HEK293 (cell line): ENCODE measurements at regions not wholly inside any gene's neighbourhood (a gene's known extent, or its start where the extent isn't known, plus 50 kb on each side); places are given as distances from the start of the nearest gene placed in this dataset.

Experiments used
- CTCF ChIA-PET: fragments of 350-600 bp; formaldehyde crosslinking; extraction: SDS; loops from one replicate; lab custom pipeline; 2021; ENCODE audit warnings: antibody characterized with exemption; lab: Yijun Ruan, JAX
- POLR2A ChIA-PET: fragments of 300-600 bp; formaldehyde crosslinking; extraction: SDS; loops from one replicate; lab custom pipeline; 2020; ENCODE audit warnings: antibody characterized with exemption, inconsistent platforms; lab: Yijun Ruan, JAX
- H3K27ac ChIP-seq: fragments of 200-500 bp; sonication (Bioruptor generic); 2 replicates; pipeline ENCODE4 v1.5.1; 2014; ENCODE audit warnings: low read depth, low read length, control low read depth, inconsistent platforms; ENCODE audit errors: extremely low read depth
- H3K36me3 ChIP-seq, 2 experiments: fragments of 200-500 bp in 1 of 2; sonication (Bioruptor generic) in 1 of 2; 1 replicate in 1 of 2; 2 replicates in 1 of 2; pipeline ENCODE4 v1.5.1; 2014 to 2017; ENCODE audit warnings: inconsistent platforms in 2 of 2, low read length in 2 of 2; ENCODE audit not compliant: control insufficient read depth in 2 of 2, insufficient read depth in 1 of 2
- H3K4me1 ChIP-seq: fragments of 200-500 bp; sonication (Bioruptor generic); 2 replicates; pipeline ENCODE4 v1.5.1; 2014; ENCODE audit warnings: mild to moderate bottlenecking, low read length, inconsistent platforms; ENCODE audit not compliant: control insufficient read depth, insufficient read depth
- H3K4me3 ChIP-seq: 2 replicates; pipeline ENCODE4 v1.5.1; 2011; ENCODE audit warnings: low read depth, mild to moderate bottlenecking, control low read depth, low read length, moderate library complexity
- H3K9me3 ChIP-seq: fragments of 200-500 bp; sonication (Bioruptor generic); 2 replicates; pipeline ENCODE4 v1.5.1; 2014; ENCODE audit warnings: low read depth, low read length, inconsistent platforms; ENCODE audit not compliant: control insufficient read depth, insufficient read depth
- KLF8 ChIP-seq: fragments of 450-650 bp; formaldehyde crosslinking; IDR thresholded peaks from 2 replicates; pipeline ENCODE4 v1.5.1; 2016; ENCODE audit warnings: missing biosample characterization, missing genetic modification characterization
- RBAK ChIP-seq: fragments of 450-650 bp; formaldehyde crosslinking; IDR thresholded peaks from 2 replicates; pipeline ENCODE4 v1.5.1; 2016; ENCODE audit warnings: missing biosample characterization, missing genetic modification characterization
- SALL2 ChIP-seq: fragments of 450-650 bp; formaldehyde crosslinking; IDR thresholded peaks from 2 replicates; pipeline ENCODE4 v1.5.0; 2017; ENCODE audit warnings: missing biosample characterization, mild to moderate bottlenecking, missing genetic modification characterization, borderline replicate concordance
- ZEB2 ChIP-seq: fragments of 450-650 bp; formaldehyde crosslinking; IDR thresholded peaks from 2 replicates; pipeline ENCODE4 v1.5.1; 2016; ENCODE audit warnings: missing biosample characterization, missing genetic modification characterization
- ZFP41 ChIP-seq: fragments of 450-650 bp; formaldehyde crosslinking; IDR thresholded peaks from 2 replicates; pipeline ENCODE4 v1.5.1; 2016; ENCODE audit warnings: missing biosample characterization, missing genetic modification characterization, borderline replicate concordance
- ZNF114 ChIP-seq: fragments of 450-650 bp; formaldehyde crosslinking; IDR thresholded peaks from 2 replicates; pipeline ENCODE4 v1.5.0; 2017; ENCODE audit warnings: missing biosample characterization, missing genetic modification characterization
- ZNF2 ChIP-seq: fragments of 450-650 bp; formaldehyde crosslinking; IDR thresholded peaks from 2 replicates; pipeline ENCODE4 v1.5.1; 2016; ENCODE audit warnings: missing biosample characterization, missing genetic modification characterization
- ZNF24 ChIP-seq: fragments of 450-650 bp; formaldehyde crosslinking; IDR thresholded peaks from 2 replicates; pipeline ENCODE4 v1.5.1; 2016; ENCODE audit warnings: missing biosample characterization, missing genetic modification characterization
- ZNF416 ChIP-seq: fragments of 450-650 bp; formaldehyde crosslinking; IDR thresholded peaks from 2 replicates; pipeline ENCODE4 v1.5.1; 2016; ENCODE audit warnings: missing biosample characterization, missing genetic modification characterization
- ZNF423 ChIP-seq: fragments of 450-650 bp; formaldehyde crosslinking; IDR thresholded peaks from 2 replicates; pipeline ENCODE4 v1.5.1; 2016; ENCODE audit warnings: missing biosample characterization, missing genetic modification characterization
- ZNF501 ChIP-seq: fragments of 450-650 bp; formaldehyde crosslinking; IDR thresholded peaks from 2 replicates; pipeline ENCODE4 v1.5.1; 2016; ENCODE audit warnings: missing biosample characterization, missing genetic modification characterization
- ZNF610 ChIP-seq: fragments of 450-650 bp; formaldehyde crosslinking; IDR thresholded peaks from 2 replicates; pipeline ENCODE4 v1.5.1; 2016; ENCODE audit warnings: missing biosample characterization, missing genetic modification characterization, borderline replicate concordance
- ZNF626 ChIP-seq: fragments of 450-650 bp; sonication (Bioruptor Pico); formaldehyde crosslinking; IDR thresholded peaks from 2 replicates; pipeline ENCODE4 v1.5.1; 2018; ENCODE audit warnings: missing biosample characterization, missing genetic modification characterization, inconsistent platforms
- ZNF677 ChIP-seq: fragments of 450-650 bp; IDR thresholded peaks from 2 replicates; pipeline ENCODE4 v1.5.0; 2018; ENCODE audit warnings: missing biosample characterization, mild to moderate bottlenecking, missing genetic modification characterization, moderate library complexity
- ZNF707 ChIP-seq: fragments of 450-650 bp; formaldehyde crosslinking; IDR thresholded peaks from 2 replicates; pipeline ENCODE4 v1.5.1; 2016; ENCODE audit warnings: missing biosample characterization, missing genetic modification characterization
- ZNF768 ChIP-seq: fragments of 450-650 bp; formaldehyde crosslinking; IDR thresholded peaks from 2 replicates; pipeline ENCODE4 v1.5.1; 2018; ENCODE audit warnings: missing biosample characterization, mild to moderate bottlenecking, missing genetic modification characterization
- ZSCAN30 ChIP-seq: fragments of 450-650 bp; IDR thresholded peaks from 2 replicates; pipeline ENCODE4 v1.5.1; 2018; ENCODE audit warnings: missing biosample characterization, mild to moderate bottlenecking, missing genetic modification characterization, moderate library complexity
- TF ChIP-seq, protein P1 (sequence below): fragments of 450-650 bp; formaldehyde crosslinking; IDR thresholded peaks from 2 replicates; pipeline ENCODE4 v1.5.1; 2016; ENCODE audit warnings: missing biosample characterization, missing genetic modification characterization
- TF ChIP-seq, protein P2 (sequence below): fragments of 450-650 bp; formaldehyde crosslinking; IDR thresholded peaks from 2 replicates; pipeline ENCODE4 v1.5.1; 2016; ENCODE audit warnings: missing biosample characterization, missing genetic modification characterization, borderline replicate concordance
- TF ChIP-seq, protein P3 (sequence below): fragments of 450-650 bp; IDR thresholded peaks from 2 replicates; pipeline ENCODE4 v1.5.1; 2018; ENCODE audit warnings: missing biosample characterization, missing genetic modification characterization

DNA sequence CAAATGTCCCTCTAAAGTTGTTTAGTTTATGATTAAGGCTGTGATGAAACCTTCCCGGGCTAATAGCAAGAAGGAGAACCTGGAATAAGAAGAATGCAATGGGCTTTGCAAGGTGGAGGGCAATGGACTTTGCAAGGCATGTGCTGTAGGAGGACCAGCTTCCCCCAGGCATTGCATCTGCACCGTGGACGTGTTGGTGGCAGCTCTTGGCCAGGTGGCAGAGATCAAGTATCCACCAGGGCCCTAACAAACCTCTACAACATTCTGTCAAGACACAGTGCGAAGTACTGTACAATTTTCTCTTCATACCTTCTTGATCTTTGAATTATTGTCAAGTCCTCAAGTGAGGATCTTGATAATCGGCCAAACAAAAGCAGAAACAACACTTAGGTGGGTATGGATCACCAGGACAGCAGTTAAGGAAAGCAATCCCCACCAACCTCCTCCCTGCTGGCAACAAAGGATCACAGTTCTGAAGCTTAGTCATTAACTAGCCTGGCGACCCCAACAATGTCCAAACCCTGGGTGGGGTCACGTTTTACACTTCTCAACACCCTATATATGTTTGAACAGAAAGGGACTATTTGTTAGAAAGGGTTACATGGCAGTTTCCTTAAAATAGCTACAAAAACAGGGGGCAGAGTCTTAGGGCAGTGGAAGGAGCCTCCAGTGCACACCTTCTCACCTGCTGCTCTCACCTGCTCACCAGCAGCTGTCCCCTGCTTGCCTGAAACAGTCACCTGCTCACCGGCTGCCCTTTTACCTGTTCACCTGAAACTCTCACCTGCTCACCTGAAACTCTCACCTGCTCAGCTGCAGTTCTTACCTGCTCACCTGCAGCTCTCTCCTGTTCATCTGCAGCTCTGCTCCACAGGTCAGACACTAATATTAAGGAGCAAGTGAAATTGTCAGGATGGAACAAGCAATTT lies 137.9 kb upstream of the LIPC start:
- Histone ChIP-seq H3K27ac (no peak overlapping the region), H3K36me3 (no peaks in the 10 kb centered on the region), H3K4me3 (no peak overlapping the region)
- ChIA-PET CTCF (interaction anchor here (0.7 kb wide), 1 partner anchor 1308 kb away, joined by 3 read pairs; no protein-coding TSS in a partner anchor), POLR2A (interaction anchor here (0.5 kb wide), 1 partner anchor 813 kb away, joined by 4 read pairs; no protein-coding TSS in a partner anchor)
- TF ChIP-seq ZNF501 (tag by site-specific recombination) = no peak
- TF ChIP-seq SALL2 (tag by site-specific recombination) = no peak
- 0 out of 2 replicates have a peak, but pooled peaks have one; percentile 35 for TF ChIP-seq ZEB2
- TF ChIP-seq, all 188 proteins: peak for 1
- Histone ChIP-seq H3K4me1 (no peaks in the 10 kb centered on the region), H3K9me3 (no peaks in the 10 kb centered on the region)

DNA sequence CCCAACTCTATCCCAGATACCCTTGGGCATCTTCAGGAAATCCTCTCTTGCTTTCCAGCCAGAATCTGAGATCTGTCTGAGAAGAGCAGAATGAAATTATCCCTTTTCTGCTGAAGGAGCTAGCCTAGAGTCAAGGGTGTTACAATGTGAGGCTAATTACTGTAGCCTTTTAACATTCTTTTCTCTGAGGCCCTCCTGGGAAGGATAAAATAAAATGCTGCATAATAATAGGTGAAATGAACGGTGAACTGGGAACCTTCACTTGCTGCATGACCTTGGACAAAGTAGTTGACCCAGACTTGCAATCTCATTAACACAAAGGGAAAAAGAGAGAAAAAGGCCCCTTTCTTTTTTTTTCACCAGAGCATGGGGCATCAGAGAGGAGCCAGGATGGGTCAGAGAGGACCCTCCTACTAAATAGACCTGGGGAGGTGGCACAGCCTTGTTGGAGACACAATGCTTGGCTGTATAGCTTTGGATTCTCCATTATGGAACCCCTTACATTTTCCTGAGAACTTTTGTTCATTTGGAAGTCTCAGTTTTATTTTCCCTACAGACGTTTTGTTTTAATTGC lies 137.0 kb upstream of the LIPC start:
- no peaks in the 10 kb centered on the region for H3K9me3 ChIP-seq
- no peaks in the 10 kb centered on the region for H3K36me3 ChIP-seq
- ChIA-PET CTCF (interaction anchor here (0.7 kb wide), 1 partner anchor 1307 kb away, joined by 3 read pairs; no protein-coding TSS in a partner anchor), POLR2A (no interaction called here)
- H3K27ac ChIP-seq = no peak overlapping the region
- TF ChIP-seq ZNF2 (tag by site-specific recombination) (no peak), ZNF707 (no peak), ZNF610 (no peak)
- no peaks in the 10 kb centered on the region for H3K4me1 ChIP-seq
- H3K4me3 ChIP-seq = no peak overlapping the region

DNA sequence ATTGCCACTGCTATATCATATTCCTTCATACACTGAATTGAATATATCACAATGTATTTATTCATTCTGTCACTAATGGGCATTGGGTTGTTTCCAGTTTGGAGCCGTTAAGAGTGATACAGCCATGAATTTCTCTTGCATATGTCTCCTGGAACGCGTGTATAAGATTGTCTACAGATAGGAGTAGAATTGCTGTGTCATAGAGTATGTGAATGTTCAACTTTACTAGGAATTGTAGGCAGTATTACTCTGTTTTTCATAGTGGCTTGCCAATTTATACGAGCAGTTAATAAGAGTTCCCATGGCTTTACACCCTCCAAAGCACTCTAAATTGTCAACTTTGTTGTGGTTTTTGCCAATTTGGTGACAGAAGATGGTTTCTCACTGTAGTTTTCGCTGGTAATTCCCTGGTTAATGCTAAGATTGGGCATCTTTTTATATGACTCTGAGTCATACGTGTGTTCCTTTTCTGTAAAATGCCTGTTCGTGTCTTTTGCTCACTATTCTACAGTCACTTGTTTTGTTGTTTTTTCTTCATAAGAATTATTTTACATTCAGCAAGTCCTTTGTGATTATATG lies 136.1 kb upstream of the LIPC start:
- H3K36me3 ChIP-seq = no peaks in the 10 kb centered on the region
- H3K4me1 ChIP-seq = no peaks in the 10 kb centered on the region
- ChIA-PET CTCF (no interaction called here), POLR2A (no interaction called here)
- TF ChIP-seq, protein P1, sequence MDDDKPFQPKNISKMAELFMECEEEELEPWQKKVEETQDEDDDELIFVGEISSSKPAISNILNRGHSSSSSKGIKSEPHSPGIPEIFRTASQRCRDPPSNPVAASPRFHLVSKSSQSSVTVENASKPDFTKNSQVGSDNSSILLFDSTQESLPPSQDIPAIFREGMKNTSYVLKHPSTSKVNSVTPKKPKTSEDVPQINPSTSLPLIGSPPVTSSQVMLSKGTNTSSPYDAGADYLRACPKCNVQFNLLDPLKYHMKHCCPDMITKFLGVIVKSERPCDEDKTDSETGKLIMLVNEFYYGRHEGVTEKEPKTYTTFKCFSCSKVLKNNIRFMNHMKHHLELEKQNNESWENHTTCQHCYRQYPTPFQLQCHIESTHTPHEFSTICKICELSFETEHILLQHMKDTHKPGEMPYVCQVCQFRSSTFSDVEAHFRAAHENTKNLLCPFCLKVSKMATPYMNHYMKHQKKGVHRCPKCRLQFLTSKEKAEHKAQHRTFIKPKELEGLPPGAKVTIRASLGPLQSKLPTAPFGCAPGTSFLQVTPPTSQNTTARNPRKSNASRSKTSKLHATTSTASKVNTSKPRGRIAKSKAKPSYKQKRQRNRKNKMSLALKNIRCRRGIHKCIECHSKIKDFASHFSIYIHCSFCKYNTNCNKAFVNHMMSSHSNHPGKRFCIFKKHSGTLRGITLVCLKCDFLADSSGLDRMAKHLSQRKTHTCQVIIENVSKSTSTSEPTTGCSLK = no peak
- TF ChIP-seq ZNF423 (tag by site-specific recombination) (no peak), ZNF114 (tag by site-specific recombination) (no peak), ZSCAN30 (tag by site-specific recombination) (no peak), ZNF626 (tag by site-specific recombination) (no peak), ZNF24 (no peak), RBAK (no peak), ZFP41 (tag by site-specific recombination) (no peak), ZNF768 (tag by site-specific recombination) (no peak), ZNF416 (no peak), KLF8 (tag by site-specific recombination) (no peak), ZNF677 (tag by site-specific recombination) (no peak)
- TF ChIP-seq, protein P2, sequence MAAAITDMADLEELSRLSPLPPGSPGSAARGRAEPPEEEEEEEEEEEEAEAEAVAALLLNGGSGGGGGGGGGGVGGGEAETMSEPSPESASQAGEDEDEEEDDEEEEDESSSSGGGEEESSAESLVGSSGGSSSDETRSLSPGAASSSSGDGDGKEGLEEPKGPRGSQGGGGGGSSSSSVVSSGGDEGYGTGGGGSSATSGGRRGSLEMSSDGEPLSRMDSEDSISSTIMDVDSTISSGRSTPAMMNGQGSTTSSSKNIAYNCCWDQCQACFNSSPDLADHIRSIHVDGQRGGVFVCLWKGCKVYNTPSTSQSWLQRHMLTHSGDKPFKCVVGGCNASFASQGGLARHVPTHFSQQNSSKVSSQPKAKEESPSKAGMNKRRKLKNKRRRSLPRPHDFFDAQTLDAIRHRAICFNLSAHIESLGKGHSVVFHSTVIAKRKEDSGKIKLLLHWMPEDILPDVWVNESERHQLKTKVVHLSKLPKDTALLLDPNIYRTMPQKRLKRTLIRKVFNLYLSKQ = no peak
- TF ChIP-seq, protein P3, sequence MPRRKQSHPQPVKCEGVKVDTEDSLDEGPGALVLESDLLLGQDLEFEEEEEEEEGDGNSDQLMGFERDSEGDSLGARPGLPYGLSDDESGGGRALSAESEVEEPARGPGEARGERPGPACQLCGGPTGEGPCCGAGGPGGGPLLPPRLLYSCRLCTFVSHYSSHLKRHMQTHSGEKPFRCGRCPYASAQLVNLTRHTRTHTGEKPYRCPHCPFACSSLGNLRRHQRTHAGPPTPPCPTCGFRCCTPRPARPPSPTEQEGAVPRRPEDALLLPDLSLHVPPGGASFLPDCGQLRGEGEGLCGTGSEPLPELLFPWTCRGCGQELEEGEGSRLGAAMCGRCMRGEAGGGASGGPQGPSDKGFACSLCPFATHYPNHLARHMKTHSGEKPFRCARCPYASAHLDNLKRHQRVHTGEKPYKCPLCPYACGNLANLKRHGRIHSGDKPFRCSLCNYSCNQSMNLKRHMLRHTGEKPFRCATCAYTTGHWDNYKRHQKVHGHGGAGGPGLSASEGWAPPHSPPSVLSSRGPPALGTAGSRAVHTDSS = no peak
- H3K27ac ChIP-seq = no peak overlapping the region
- H3K9me3 ChIP-seq = no peaks in the 10 kb centered on the region
- H3K4me3 ChIP-seq = no peak overlapping the region
